Heart left ventricle (tissue), 16 donors: ENCODE measurements at regions not wholly inside any gene's neighbourhood (a gene's known extent, or its start where the extent isn't known, plus 50 kb on each side); places are given as distances from the start of the nearest gene placed in this dataset.

Experiments used
- ATAC-seq, 4 donors: fragments of 200-7000 bp; cut with Tn5 transposase; one replicate each; pipeline ENCODE4 v1.9.1; 2020 to 2022; ENCODE audit warnings: moderate library complexity in 4 of 4, mild to moderate bottlenecking in 3 of 4, moderate number of reproducible peaks in 1 of 4
- DNase-seq, 5 donors: peaks; one replicate each; pipeline ENCODE4 v3.0.0-alpha.2; 2020
- H3K27ac ChIP-seq, 12 donors: fragments of 200-600 bp; sonication (generic) in 4 of 12; one replicate each; pipeline versions ENCODE4 v1.5.0 to v1.8.0; 2016 to 2022; ENCODE audit warnings: mild to moderate bottlenecking in 2 of 12
- H3K27me3 ChIP-seq, 9 donors: fragments of 200-600 bp; sonication (generic) in 2 of 9; one replicate each; pipeline versions ENCODE4 v1.5.1 to v1.8.0; 2016 to 2022; ENCODE audit warnings: mild to moderate bottlenecking in 3 of 9
- H3K36me3 ChIP-seq, 9 donors: fragments of 200-600 bp; sonication (generic) in 2 of 9; one replicate each; pipeline versions ENCODE4 v1.5.0 to v1.8.0; 2018 to 2022; ENCODE audit warnings: mild to moderate bottlenecking in 2 of 9
- H3K4me1 ChIP-seq, 12 donors: fragments of 200-600 bp; sonication (generic) in 4 of 12; one replicate each; pipeline versions ENCODE4 v1.5.0 to v1.8.0; 2016 to 2022; ENCODE audit warnings: mild to moderate bottlenecking in 3 of 12
- H3K4me3 ChIP-seq, 12 donors: fragments of 200-600 bp; sonication (generic) in 4 of 12; one replicate each; pipeline versions ENCODE4 v1.5.0 to v1.8.0; 2017 to 2022; ENCODE audit warnings: mild to moderate bottlenecking in 9 of 12, moderate library complexity in 4 of 12
- H3K9me3 ChIP-seq, 12 donors: fragments of 200-600 bp; sonication (generic) in 4 of 12; one replicate each; pipeline versions ENCODE4 v1.5.0 to v1.8.0; 2016 to 2022; ENCODE audit warnings: mild to moderate bottlenecking in 1 of 12
- CTCF ChIP-seq, 12 donors: fragments of 200-600 bp; sonication (generic) in 4 of 12; IDR thresholded peaks; one replicate each; pipeline versions ENCODE4 v1.5.0 to v1.8.0; 2018 to 2022; ENCODE audit warnings: antibody characterized with exemption in 12 of 12, mild to moderate bottlenecking in 5 of 12
- POLR2A ChIP-seq, 2 donors: fragments of 450-650 bp; IDR thresholded peaks; one replicate each; pipeline ENCODE4 v1.6.1; 2017; ENCODE audit warnings: antibody characterized with exemption in 2 of 2, mild to moderate bottlenecking in 2 of 2, moderate library complexity in 2 of 2
- WGBS, 4 donors: extraction: QIAGEN DNeasy Blood & Tissue Kit in 2 of 4; methylation state at CpG; one replicate each; pipeline versions ENCODE4 v1.1.5 to v1.1.7; 2013 to 2018; 5-methylcytosine and 5-hydroxymethylcytosine counted together
- intact Hi-C, 10 donors: fragments of 100-400 bp; cut with DNase I; formaldehyde crosslinking; loops; one replicate each; pipeline versions ENCODE4 v1.11.1 to v1.14.2; 2022
- donor health status: ischemic (EF 13 %, LVEDD 7.1; RV severe dilation, severe dysfunction).
- donor health status: healthy with polysubstance abuse.
- donor health status: DM: no; HTN: yes; CAD: no.
- donor health status: DM: no; HTN: no; CAD: no.
- donor health status: ischemic (EF 25% LVEDD 6.9; RV normal size, moderate dysfunction).
- donor health status: ischemic (EF 25% LVEDD 5.7; RV mildly dilated, moderate dysfunction).
- donor health status: healthy.
- donor health status: DM: yes; HTN: yes; CAD: no.
- donor health status: ischemic (EF 35%, LVEDD 5.7; RV mildly dilated, moderate dysfunction).
- donor health status: nonischemic (EF 11% LVEDD 7.7; RV severe dilation, severe dysfunction).
- donor health status: DM: yes; HTN: yes; CAD: no.
- donor health status: PGD.
- donor health status: ischemic (EF 29% LVEDD 5.4; RV normal size, mild dysfunction).
- donor health status: nonischemic (EF 23%, LVEDD 6.1; RV moderate dilation, normal function).

- ATAC-seq (no peak), DNase-seq (no peak)
- WGBS, 4 donors = 53 to 60% (median 57%) methylated on average over 2 of the region's 2 CpGs
- intact Hi-C loops = no loop called here
- H3K4me3 ChIP-seq = no peak overlapping the region
- peaks cover 0 to 8% (median 0%) of the 10 kb centered on the region in 9 donors for H3K27me3 ChIP-seq
- no peaks in the 10 kb centered on the region for H3K4me1 ChIP-seq
- no peaks in the 10 kb centered on the region for H3K9me3 ChIP-seq
- TF ChIP-seq POLR2A (IDR thresholded peaks at IDR 0.05) (no peak), CTCF (IDR thresholded peaks at IDR 0.05) (no peak)
- H3K27ac ChIP-seq = no peak overlapping the region
- no peaks in the 10 kb centered on the region for H3K36me3 ChIP-seq
These were observed 315.4 kb downstream of the MCTP2 start for GRCh38 chr15:94546808-94547207.

- Histone ChIP-seq H3K9me3 (no peaks in the 10 kb centered on the region), H3K4me3 (no peak overlapping the region), H3K4me1 (no peaks in the 10 kb centered on the region), H3K27ac (no peak overlapping the region), H3K27me3 (peaks cover 0 to 5% (median 0%) of the 10 kb centered on the region in 9 donors), H3K36me3 (no peaks in the 10 kb centered on the region)
- ATAC-seq (no peak), DNase-seq (no peak)
- no peak for TF ChIP-seq CTCF (IDR thresholded peaks at IDR 0.05)
- WGBS, 4 donors = 71 to 79% (median 75%) methylated on average over 6 of the region's 6 CpGs
- intact Hi-C loops = no loop called here
These were observed 316.4 kb downstream of the MCTP2 start for GRCh38 chr15:94547711-94548110.

GRCh38 chr15:94555841-94556519 is 324.6 kb downstream of the MCTP2 start:
- ATAC-seq = no peak
- no peaks in the 10 kb centered on the region for H3K9me3 ChIP-seq
- 83 to 90% (median 88%) methylated on average over 2 of the region's 2 CpGs for WGBS, 4 donors
- H3K4me3 ChIP-seq = no peak overlapping the region
- H3K36me3 ChIP-seq = no peaks in the 10 kb centered on the region
- H3K27ac ChIP-seq = no peak overlapping the region
- no peak for DNase-seq
- TF ChIP-seq CTCF (IDR thresholded peaks at IDR 0.05) (no peak), POLR2A (IDR thresholded peaks at IDR 0.05) (no peak)
- no peaks in the 10 kb centered on the region for H3K27me3 ChIP-seq
- H3K4me1 ChIP-seq = no peaks in the 10 kb centered on the region
- intact Hi-C loops = no loop called here

GRCh38 chr15:94561036-94561689 is 329.8 kb downstream of the MCTP2 start:
- DNase-seq = no peak

More at GRCh38 chr15:94561036-94561689, 329.8 kb downstream of the MCTP2 start:
- no peak overlapping the region for H3K4me3 ChIP-seq
- intact Hi-C loops = loop anchor here in 1 of 10 donors (10.0 kb wide), 1 partner anchor 64 kb away; no protein-coding TSS in a partner anchor
- H3K36me3 ChIP-seq = no peaks in the 10 kb centered on the region
- H3K9me3 ChIP-seq = peaks cover 0 to 26% (median 0%) of the 10 kb centered on the region in 12 donors
- 88 to 92% (median 89%) methylated on average over 4 of the region's 4 CpGs for WGBS, 4 donors
- no peak overlapping the region for H3K27ac ChIP-seq
- H3K27me3 ChIP-seq = no peaks in the 10 kb centered on the region
- TF ChIP-seq CTCF (IDR thresholded peaks at IDR 0.05) = no peak
- no peak for TF ChIP-seq POLR2A (IDR thresholded peaks at IDR 0.05)
- H3K4me1 ChIP-seq = no peaks in the 10 kb centered on the region
- no peak for ATAC-seq
